Common myeloid progenitor, CD34-positive (primary cell): ENCODE measurements at regions not wholly inside any gene's neighbourhood (a gene's known extent, or its start where the extent isn't known, plus 50 kb on each side); places are given as distances from the start of the nearest gene placed in this dataset.

Experiments
- CTCF ChIA-PET: fragments of 350-600 bp; sonication (Branson Sonifier 250); formaldehyde crosslinking; loops from one replicate; lab custom pipeline; 2021; ENCODE audit warnings: antibody characterized with exemption; lab: Charles Lee
- POLR2A ChIA-PET: fragments of 350-600 bp; sonication (Branson Sonifier 250); formaldehyde crosslinking; loops from one replicate; lab custom pipeline; 2021; ENCODE audit warnings: antibody characterized with exemption; lab: Charles Lee
- DNase-seq, 3 donors: peaks; one replicate each; pipeline versions ENCODE4 v3.0.0 to v3.0.0-alpha.2; 2013
- H3K27ac ChIP-seq, 2 experiments: 1 replicate in 1 of 2; 2 replicates in 1 of 2; pipeline ENCODE4 v1.7.0; 2013; ENCODE audit warnings: inconsistent platforms in 2 of 2, low read length in 2 of 2, mild to moderate bottlenecking in 2 of 2, low read depth in 1 of 2, moderate library complexity in 1 of 2; ENCODE audit not compliant: severe bottlenecking in 2 of 2, insufficient read depth in 1 of 2, poor library complexity in 1 of 2
- H3K27me3 ChIP-seq, 5 experiments: replicated peaks in 2 of 5; 1 replicate in 3 of 5; 2 replicates in 2 of 5; pipeline versions ENCODE4 v1.6.1 to v1.7.0; 2013; ENCODE audit warnings: low read length in 4 of 5, mild to moderate bottlenecking in 2 of 5, moderate library complexity in 2 of 5, inconsistent platforms in 1 of 5; ENCODE audit not compliant: insufficient read depth in 5 of 5, control insufficient read depth in 4 of 5
- H3K36me3 ChIP-seq, 4 experiments: 1 replicate in 2 of 4; 2 replicates in 2 of 4; pipeline versions ENCODE4 v1.6.1 to v1.7.0; 2013; ENCODE audit warnings: low read length in 3 of 4, control low read depth in 1 of 4, mild to moderate bottlenecking in 1 of 4; ENCODE audit not compliant: control insufficient read depth in 4 of 4, insufficient read depth in 4 of 4
- H3K4me1 ChIP-seq, 4 experiments: 1 replicate in 3 of 4; 2 replicates in 1 of 4; pipeline versions ENCODE4 v1.6.1 to v1.7.1; 2013; ENCODE audit warnings: low read length in 3 of 4, mild to moderate bottlenecking in 3 of 4, control low read depth in 1 of 4, inconsistent platforms in 1 of 4, moderate library complexity in 1 of 4; ENCODE audit not compliant: control insufficient read depth in 4 of 4, insufficient read depth in 4 of 4; ENCODE audit errors: control extremely low read depth in 1 of 4
- H3K4me3 ChIP-seq, 7 experiments: 1 replicate in 4 of 7; 2 replicates in 3 of 7; pipeline versions ENCODE4 v1.5.1 to v1.7.0; 2013; ENCODE audit warnings: mild to moderate bottlenecking in 7 of 7, low read length in 6 of 7, moderate library complexity in 6 of 7, inconsistent platforms in 2 of 7, low read depth in 2 of 7, control low read depth in 1 of 7; ENCODE audit not compliant: insufficient read depth in 4 of 7, control insufficient read depth in 1 of 7; ENCODE audit errors: extremely low read depth in 1 of 7
- H3K9me3 ChIP-seq, 5 experiments: 1 replicate in 4 of 5; 2 replicates in 1 of 5; pipeline versions ENCODE4 v1.6.1 to v1.7.1; 2013; ENCODE audit warnings: low read length in 4 of 5, mild to moderate bottlenecking in 2 of 5, inconsistent platforms in 1 of 5, low read depth in 1 of 5, moderate library complexity in 1 of 5; ENCODE audit not compliant: control insufficient read depth in 4 of 5, insufficient read depth in 2 of 5; ENCODE audit errors: control extremely low read depth in 1 of 5
- WGBS: methylation state at CpG from one replicate; pipeline ENCODE4 v1.1.5; 2013; ENCODE audit not compliant: insufficient coverage; 5-methylcytosine and 5-hydroxymethylcytosine counted together

GRCh38 chr3:116767726-116768125 lies 58.1 kb downstream of the TUSC7 start:
- ChIA-PET POLR2A (no interaction called here), CTCF (no interaction called here)
- Histone ChIP-seq H3K4me3 (no peak overlapping the region), H3K36me3 (no peaks in the 10 kb centered on the region), H3K27ac (no peak overlapping the region), H3K27me3 (no peaks in the 10 kb centered on the region), H3K4me1 (no peaks in the 10 kb centered on the region), H3K9me3 (no peaks in the 10 kb centered on the region)
- no peak for DNase-seq
- no CpG with 5 or more reads among the region's 1 CpG for WGBS

- no peaks in the 10 kb centered on the region for H3K4me1 ChIP-seq
- ChIA-PET CTCF (interaction anchor here (0.6 to 1.4 kb wide), 20 partner anchors 8 to 1227 kb away, joined by 3 to 5 read pairs (median 3); no protein-coding TSS in a partner anchor), POLR2A (no interaction called here)
Observed at GRCh38 chr3:116770815-116771450, 61.4 kb downstream of the TUSC7 start.

DNA sequence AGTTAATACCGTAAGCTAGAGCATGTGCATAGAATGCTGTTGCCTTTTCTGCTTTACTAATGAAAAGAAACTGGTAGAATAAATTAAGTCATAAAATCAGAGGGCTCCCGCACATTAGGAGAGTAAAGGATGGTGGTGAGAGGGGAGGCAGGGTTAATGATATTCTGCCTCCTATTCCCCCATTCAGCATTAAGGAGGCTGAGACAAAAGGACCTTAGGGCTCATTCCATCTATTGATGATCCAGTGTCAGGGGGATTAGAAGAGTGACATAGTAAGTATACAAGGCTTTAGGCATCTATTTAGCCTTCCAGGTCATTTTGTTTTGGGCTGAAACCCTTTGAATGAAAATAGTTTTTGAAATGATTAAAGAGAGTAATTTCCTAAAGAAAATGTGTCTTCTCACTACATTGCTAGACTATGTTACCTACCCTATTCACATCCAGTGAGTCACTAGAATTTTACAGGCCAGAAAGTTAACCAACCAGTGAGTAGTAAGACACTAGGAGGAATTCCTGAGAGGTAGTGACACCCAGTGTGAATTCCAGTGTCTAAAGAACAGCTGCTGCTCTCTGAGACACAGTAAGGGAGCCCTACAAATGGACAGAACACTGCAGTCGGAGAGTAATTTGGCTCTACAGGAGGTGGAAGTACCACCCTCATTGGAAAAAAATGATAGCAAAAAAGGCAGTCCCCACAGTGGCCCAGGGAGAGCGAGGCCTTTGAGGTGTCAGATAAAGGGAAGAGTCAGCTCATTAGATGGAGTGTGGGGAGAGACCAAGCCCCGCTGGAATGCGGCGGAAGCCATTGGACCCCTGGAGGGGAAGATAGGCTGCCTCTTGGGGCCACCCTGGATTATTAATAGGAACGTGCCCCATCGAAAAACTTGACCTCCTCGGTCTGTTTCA lies 67.6 kb downstream of the TUSC7 start:
- no peak overlapping the region for H3K27ac ChIP-seq
- WGBS: 93% methylated on average over 10 of the region's 10 CpGs
- DNase-seq: no peak
- CTCF ChIA-PET: no interaction called here
- H3K36me3 ChIP-seq: no peaks in the 10 kb centered on the region
- no peak overlapping the region for H3K4me3 ChIP-seq
- H3K27me3 ChIP-seq: peaks cover 0 to 2% (median 0%) of the 10 kb centered on the region in 5 experiments
- no peaks in the 10 kb centered on the region for H3K9me3 ChIP-seq
- POLR2A ChIA-PET: no interaction called here
- no peaks in the 10 kb centered on the region for H3K4me1 ChIP-seq

More at GRCh38 chr3:116770815-116771450, 61.4 kb downstream of the TUSC7 start:
- no peak overlapping the region for H3K4me3 ChIP-seq
- 0% methylated on average over 6 of the region's 7 CpGs for WGBS
- DNase-seq: peak; percentile 81 to 90 (median 87)
- no peak overlapping the region for H3K27ac ChIP-seq
- H3K36me3 ChIP-seq: no peaks in the 10 kb centered on the region
- H3K9me3 ChIP-seq: no peaks in the 10 kb centered on the region
- no peaks in the 10 kb centered on the region for H3K27me3 ChIP-seq

- 93% methylated on average over 3 of the region's 3 CpGs for WGBS
- H3K27me3 ChIP-seq: peaks cover 0 to 2% (median 0%) of the 10 kb centered on the region in 5 experiments
- CTCF ChIA-PET: interaction anchor here (1.0 to 1.5 kb wide), 3 partner anchors 10 to 30 kb away, joined by 3 read pairs; no protein-coding TSS in a partner anchor
- POLR2A ChIA-PET: no interaction called here
- H3K4me1 ChIP-seq: no peaks in the 10 kb centered on the region
- H3K9me3 ChIP-seq: no peaks in the 10 kb centered on the region
- H3K4me3 ChIP-seq: no peak overlapping the region
- H3K36me3 ChIP-seq: no peaks in the 10 kb centered on the region
- no peak for DNase-seq
- no peak overlapping the region for H3K27ac ChIP-seq
Observed at GRCh38 chr3:116785226-116785625, 75.6 kb downstream of the TUSC7 start.

- POLR2A ChIA-PET: no interaction called here
- no peak for DNase-seq
- Histone ChIP-seq H3K36me3 (no peaks in the 10 kb centered on the region), H3K4me1 (no peaks in the 10 kb centered on the region), H3K4me3 (no peak overlapping the region), H3K27me3 (peaks cover 0 to 2% (median 0%) of the 10 kb centered on the region in 5 experiments), H3K27ac (no peak overlapping the region), H3K9me3 (peaks cover 0 to 4% (median 0%) of the 10 kb centered on the region in 5 experiments)
- CTCF ChIA-PET: no interaction called here
Observed at GRCh38 chr3:116802651-116803050, 93.1 kb downstream of the TUSC7 start.

DNA sequence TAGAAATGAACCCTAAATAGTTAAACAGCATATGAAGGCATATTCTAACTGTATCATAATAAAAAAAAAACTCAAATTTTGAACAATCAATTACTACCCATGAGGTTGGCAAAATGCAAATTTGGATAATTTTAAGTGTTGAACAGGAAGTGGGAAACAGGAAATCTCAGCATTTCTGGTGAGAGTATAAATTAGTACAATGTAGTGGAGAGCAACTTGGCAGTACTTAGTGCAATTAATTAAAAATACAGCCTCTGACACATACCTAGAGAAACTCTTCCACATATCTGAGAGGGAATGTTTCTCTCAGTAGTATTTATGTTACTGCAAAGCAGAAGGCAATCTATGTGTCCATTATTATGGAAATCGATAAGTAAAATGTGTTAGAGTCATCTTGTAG lies 96.8 kb downstream of the TUSC7 start:
- Histone ChIP-seq H3K4me1 (no peaks in the 10 kb centered on the region), H3K9me3 (peaks cover 0 to 4% (median 0%) of the 10 kb centered on the region in 5 experiments), H3K36me3 (no peaks in the 10 kb centered on the region), H3K27ac (no peak overlapping the region), H3K27me3 (peaks cover 0 to 2% (median 0%) of the 10 kb centered on the region in 5 experiments), H3K4me3 (no peak overlapping the region)
- whole genome bisulfite sequencing: no CpG with 5 or more reads among the region's 1 CpG
- CTCF ChIA-PET: no interaction called here
- POLR2A ChIA-PET: no interaction called here
- no peak for DNase-seq

- no peaks in the 10 kb centered on the region for H3K27me3 ChIP-seq
- DNase-seq: no peak
- no peaks in the 10 kb centered on the region for H3K4me1 ChIP-seq
- ChIA-PET POLR2A (no interaction called here), CTCF (no interaction called here)
- no peaks in the 10 kb centered on the region for H3K36me3 ChIP-seq
- H3K27ac ChIP-seq: no peak overlapping the region
- WGBS: 100% methylated on average over 1 of the region's 1 CpG
- H3K9me3 ChIP-seq: no peaks in the 10 kb centered on the region
- H3K4me3 ChIP-seq: no peak overlapping the region
Observed at GRCh38 chr3:116808725-116809124, 99.1 kb downstream of the TUSC7 start.
